ENCODE measurements at regions not wholly inside any gene's neighbourhood (a gene's known extent, or its start where the extent isn't known, plus 50 kb on each side); places are given as distances from the start of the nearest gene placed in this dataset.
"Not testable (repeated sequence)": the region's sequence is repeated elsewhere in the genome, so short reads cannot be mapped to it uniquely, and the experiment has no call there.

DNA sequence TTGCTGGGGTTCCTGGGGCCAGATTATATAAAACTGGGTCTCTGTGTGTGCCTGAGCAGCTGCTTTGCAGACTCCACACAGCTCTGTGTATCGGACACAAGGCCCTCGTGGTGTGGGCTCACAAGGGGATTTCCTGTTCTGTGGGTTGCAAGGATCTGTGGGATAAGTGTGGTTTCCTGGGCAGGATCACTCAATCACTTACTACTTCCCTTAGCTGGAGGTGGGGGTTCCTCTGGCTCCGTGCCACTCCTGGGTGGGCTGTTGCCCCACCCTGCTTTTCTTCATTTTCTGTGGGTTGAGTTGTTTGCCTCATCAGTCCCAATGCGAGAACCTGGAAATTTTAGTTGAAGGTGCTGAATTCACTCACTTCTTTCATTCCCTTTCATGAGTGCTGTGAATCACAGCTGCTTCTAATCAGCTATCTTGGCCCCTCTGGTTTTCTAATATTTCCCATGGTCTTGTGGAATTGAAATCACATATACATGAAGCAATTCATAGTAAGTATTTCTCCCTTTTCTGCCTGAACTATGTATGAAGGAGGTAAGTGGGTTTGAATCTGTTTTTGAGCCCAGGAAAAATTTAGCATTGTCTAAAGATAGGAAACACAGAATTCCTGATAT lies 196.3 kb downstream of the DCDC2C start:
- no peak for DNase-seq (ENCODE audit: low spot score)

DNA sequence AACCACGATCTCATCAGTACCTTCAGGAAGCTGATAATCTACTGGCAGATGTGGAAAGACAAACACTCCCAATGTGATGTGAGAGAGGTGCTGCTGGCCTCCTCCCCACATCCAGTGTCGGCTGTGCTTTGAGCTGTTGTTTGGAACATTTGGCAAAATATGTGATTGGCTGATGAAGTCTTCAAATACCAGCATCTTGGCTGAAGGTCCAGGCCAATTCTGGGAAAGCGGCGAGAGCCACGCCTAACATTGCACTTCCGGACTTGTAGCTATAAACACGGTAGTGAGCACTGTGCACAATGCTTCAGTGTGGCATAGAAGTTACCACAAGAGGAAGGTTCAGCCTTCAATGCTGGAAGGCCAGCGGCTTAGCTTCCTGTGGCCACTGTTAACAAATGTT lies 198.8 kb downstream of the DCDC2C start:
- DNase-seq (ENCODE audit: low spot score): no peak

DNA sequence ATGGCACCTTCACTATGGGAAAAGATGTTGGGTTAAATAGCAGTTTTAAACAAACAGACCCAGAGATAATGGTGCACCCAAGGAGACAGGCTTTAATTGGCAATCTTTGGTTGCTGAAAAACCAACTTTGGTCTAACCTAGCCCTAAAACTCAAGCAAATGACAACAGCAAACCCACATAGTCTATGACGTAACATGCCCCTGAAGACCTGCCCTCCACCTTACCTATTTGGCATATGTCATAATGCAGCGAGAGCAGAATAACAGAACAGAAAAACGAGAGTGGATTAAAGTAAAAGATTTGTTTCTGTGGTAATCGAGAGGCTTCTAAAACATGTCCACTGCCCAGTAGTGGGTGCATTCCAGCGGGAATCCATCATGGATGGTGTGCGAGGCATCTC lies 200.7 kb downstream of the DCDC2C start:
- no peak for DNase-seq (ENCODE audit: low spot score)

DNA sequence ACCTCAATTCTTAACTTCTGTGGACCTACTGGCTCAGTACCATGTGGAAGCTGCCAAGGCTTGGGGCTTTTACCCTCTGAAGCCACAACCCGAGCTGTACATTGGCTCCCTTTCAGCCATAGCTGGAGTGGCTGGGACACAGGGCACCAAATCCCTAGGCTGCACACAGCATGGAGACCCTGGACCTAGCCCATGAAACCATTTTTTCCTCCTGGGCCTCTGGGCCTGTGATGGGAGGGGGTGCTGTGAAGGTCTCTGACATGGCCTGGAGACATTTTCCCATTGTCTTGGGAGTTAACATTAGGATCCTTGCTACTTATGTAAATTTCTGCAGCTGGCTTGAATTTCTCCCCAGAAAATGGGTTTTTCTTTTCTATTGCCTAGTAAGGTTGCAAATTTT lies 205.1 kb downstream of the DCDC2C start:
- not testable (repeated sequence) for DNase-seq (ENCODE audit: low spot score)

DNA sequence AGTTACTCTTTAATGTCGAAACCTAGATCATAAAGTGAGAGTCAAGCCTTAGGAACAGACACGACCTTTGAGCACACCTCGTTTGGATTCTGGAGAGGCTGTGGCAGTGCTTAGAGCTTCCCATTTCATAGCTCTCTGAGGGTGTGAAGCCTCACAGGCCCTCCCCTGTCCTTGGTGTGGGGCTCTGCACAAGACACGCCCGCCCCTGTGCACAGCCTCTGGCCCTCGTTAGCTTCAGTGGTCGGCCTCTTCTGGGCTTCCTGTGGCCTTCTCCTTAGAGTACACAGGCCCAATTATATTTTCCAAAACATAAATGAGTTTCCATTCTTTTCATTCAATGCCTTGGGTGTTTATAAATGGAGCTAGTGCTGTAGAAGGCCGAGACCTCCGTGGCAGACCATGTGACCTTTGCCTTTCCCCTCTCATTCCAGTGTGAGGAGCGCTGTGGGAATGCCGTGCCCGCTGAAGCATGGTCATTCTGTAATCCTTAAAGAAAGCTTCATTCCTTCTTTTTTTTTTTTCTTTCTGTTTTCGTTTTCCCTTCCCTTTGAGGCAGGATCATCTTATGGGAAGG lies 208.6 kb downstream of the DCDC2C start:
- no peak for DNase-seq (ENCODE audit: low spot score)

DNA sequence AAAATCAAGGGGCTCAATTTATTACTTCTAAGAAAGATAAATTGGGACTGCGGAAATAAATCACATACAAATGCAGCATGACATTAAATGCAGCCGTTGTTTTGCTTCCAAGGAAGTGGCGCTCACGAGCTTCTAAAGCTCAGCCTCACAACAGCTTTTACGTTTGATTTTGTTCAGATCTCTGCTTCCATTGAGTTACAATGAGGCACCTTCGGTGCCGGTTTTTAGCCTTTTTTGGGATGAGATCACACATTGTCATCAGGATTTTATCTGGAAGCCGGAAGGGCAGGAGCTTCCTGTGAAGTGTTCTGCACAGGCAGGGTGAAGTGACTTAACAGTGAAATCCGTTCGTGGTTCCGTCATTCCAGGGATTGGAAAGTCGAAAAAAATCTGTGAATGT lies 209.8 kb downstream of the DCDC2C start:
- no peak for DNase-seq (ENCODE audit: low spot score)

DNA sequence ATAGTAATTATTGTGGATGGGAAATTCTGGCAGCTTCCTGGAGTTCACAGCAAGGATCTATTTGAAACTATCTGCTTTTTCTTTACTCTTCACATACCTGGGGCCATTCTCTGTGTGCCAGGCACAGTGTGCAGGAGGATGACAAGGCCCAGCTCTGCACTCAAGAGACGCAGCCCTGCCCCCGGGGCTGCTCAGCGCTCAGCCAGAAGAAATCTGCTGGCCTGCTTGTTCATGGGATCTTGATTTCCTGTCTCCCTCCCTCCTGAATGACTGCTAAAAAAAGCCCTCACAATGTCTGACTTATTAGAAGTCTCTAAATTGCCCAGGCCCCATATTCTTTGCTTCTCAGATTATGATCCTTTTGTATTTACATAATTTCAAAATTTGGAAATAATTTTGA lies 210.9 kb downstream of the DCDC2C start:
- no peak for DNase-seq (ENCODE audit: low spot score)

DNA sequence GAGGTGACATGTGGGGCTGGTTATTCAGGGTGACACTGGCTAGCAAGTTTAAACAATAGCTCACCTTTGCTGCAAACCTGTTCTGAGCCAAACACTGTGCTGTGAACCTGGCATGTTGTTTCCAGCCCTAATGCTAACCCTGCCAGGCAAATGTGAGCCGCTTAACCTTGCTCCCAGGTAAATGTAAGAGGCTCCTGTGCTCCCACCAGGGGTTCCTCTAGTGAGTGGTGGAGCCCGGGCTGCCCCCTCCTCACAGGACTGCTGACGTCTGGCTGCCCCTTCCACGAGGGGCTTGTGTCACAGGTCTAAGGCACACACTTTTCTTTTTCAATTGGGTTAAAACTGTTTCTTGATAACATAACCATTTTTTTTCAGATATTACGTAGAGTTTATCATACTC lies 223.7 kb downstream of the DCDC2C start:
- DNase-seq (ENCODE audit: low spot score): no peak

DNA sequence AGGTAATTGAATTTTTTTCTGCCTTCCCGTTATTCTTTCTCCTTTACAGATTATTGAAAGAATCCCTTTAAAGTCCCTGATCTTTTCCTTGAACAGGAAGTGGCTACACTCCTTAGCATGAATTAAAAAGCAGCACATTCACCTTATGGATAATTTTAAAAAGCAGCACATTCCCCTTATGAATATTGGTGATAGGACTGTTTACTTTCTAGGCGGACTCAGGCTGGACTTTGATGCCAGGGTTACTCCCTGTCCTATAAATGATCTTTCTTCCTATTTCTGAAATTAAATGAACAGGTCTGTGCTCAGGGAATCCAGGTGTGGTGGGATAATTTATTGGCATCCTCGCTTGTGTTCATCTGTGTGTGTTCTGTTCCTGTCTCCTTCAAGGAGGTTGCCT lies 226.0 kb downstream of the DCDC2C start:
- DNase-seq (ENCODE audit: low spot score): no peak

DNA sequence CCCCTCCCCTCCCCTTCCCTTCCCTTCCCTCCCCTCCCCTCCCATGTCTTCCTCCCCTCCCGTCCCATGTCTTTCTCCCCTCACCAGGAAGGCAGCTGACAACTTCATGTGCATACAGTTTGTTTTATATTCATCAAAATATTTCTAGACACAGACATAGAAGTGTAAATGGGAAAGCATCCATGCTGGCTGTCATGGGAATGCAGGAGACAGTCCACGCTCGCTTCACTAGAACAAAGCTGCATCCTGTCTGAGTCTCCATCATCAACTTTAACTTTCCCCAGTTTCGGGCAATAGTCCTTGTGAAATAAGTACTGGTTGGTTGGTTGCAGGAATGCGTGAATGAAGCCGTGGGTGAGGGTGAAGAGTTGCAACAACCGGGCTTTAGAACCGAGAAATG lies 226.9 kb downstream of the DCDC2C start:
- DNase-seq (ENCODE audit: low spot score): no peak

DNA sequence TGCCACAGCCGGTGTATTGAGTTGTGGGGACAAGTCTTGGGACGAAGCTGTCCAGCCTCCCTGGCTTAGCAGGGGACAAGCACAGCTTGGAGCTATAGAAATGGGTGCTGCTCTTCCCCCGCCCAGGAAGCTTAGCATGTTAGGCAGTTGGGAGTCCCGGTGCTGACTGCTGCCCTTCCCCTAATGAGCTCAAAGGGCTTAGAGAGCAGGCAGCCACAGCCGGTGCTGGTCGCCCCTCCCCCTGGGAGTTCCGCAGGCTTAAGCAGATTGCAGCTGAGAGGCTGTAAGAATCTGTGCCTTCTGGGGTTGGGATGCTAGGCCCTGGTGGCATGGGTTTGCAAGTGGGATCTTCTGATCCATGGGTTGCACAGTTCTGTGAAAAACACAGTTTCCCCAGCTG lies 237.3 kb downstream of the DCDC2C start:
- DNase-seq (ENCODE audit: low spot score): no peak

DNA sequence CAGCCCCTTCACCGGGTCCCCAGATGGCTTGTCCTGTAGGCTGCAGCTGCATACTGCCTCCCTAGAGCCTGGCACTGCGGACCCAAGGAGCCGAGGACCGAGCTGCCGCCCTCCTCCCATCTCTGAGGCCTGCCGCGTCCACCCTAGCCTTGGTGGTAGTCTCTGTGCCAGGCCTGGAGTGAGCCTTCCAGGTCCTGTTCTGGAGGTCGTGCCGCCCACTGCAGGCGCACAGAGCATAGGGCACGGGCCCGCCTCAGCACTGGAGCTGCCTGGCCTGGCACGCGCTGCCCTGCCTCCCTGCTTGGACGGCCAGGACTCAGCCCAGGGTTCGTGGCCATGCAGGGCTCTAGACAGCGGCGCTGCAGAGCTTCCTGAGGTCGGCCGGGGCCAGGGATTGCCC lies 239.5 kb downstream of the DCDC2C start:
- no peak for DNase-seq (ENCODE audit: low spot score)

DNA sequence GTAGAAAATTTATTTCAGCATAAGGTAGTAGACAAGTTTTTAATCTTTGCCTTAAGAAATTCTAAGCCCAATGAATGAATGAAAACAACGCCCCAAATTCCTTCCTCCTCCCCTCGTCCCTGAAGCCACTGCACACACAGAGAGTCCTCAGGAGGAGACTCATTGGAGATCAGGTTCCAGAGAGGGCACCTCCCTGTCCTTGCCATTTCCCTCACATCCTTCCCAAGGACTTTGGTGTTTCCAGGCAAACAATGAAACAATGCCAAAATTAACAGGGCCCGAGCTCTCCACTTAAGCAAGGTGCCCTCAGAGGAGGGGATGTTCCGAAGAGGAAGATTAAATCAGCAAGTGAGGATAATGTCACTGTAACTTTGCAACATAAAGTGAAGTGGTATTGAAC lies 240.7 kb downstream of the DCDC2C start:
- DNase-seq (ENCODE audit: low spot score): no peak

DNA sequence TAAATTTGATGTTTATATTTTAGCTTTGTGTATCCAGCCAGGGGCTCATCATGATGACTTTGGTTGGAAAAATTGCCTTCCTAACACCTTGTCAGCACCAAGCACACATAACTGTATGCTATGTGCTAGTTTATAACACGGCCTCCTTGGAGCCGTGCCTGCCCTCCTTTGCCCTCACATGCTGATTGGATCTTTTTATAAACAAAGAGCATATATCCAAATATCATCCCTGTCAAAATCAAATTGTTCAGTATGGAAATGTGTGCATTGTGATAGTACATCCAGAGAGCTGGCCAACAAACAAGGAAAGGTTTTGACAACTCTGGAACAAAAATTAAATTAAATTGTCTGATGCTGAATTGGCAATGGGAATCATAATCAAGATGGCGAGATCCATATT lies 241.5 kb downstream of the DCDC2C start:
- no peak for DNase-seq (ENCODE audit: low spot score)

DNA sequence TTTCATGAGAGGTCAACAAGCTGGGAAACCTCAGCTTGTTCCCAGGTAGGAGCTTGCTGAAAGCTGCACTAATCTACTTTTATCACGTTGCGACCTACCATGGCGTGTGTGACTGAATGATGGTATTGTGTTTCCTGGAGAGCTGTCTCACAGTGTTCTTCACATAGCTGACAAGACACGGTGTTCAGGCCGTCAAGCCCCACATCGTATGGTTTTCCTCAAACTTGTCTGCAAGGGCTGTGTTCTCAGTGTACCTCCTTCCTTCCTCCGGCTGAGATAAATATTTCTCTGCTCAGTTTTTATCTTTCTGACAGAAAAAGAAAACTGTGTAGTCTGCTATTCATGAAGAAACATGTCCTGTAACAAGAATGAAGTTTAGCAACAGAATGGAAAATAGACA lies 244.8 kb downstream of the DCDC2C start:
- no peak for DNase-seq (ENCODE audit: low spot score)

DNA sequence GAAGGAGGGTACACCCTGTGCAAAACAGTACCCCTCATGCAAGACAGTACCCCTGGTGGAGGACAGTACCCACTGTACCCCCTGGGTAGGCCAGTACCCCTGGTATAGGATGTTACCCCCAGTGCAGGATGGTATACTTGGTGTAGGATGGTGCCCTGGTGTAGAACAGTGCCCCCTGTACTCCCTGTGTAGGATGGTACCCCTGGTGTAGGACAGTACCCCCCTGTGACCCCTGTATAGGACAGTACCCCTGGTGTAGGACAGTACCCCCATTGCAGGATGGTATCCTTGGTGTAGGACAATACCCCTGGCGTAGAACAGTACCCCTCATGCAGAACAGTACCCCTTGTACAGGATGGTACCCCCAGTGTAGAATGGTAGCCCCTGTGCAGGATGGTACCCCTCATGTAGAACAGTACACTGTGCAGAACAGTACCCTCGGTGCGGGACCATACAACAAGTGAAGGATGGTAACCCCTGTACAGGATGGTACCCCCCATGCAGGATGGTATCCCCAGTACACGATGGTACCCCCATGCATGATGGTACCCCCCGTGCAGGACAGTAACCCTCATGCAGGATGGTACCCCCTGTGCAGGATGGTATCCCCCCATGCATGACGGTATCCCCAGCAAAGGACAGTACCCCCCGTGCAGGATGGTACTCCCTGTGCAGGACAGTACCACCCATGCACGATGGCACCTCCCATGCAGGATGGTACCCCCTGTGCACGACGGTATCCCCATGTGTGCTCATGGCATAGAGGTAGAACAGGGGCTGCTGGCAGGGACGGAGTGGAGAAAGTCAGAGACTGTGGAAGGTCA lies 248.0 kb downstream of the DCDC2C start:
- no peak for DNase-seq (ENCODE audit: low spot score)

DNA sequence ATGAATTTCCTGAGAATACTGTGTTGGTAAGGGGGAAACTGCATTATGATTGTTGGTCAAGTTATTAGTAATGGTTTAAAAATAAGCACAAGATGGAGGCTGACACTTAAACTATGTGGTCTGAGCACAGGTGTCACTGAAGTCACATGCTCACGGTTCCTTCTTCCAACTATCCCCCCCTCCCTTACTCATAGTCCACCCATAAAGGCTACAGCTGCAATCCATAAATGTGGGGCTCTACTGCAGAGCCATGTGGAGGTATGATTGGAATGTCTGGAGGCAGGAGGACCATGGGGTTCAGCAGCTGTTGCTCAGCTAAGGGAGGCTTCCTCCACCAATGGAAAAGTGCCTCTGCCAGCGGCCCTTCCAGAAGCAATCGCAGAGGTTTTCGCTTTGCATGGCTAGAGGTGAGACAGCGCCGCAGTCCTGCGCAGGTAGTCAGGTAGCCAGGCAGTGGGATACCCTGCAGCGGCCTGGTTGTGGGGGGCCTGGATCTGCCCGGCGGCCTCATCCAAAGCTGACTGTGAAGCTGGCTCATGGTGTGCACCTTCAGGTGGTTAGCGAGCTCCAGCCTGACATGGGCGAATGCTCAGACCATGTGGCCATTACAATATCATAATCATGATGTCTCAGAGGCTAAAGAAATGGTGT lies 249.6 kb downstream of the DCDC2C start:
- DNase-seq (ENCODE audit: low spot score): no peak

DNA sequence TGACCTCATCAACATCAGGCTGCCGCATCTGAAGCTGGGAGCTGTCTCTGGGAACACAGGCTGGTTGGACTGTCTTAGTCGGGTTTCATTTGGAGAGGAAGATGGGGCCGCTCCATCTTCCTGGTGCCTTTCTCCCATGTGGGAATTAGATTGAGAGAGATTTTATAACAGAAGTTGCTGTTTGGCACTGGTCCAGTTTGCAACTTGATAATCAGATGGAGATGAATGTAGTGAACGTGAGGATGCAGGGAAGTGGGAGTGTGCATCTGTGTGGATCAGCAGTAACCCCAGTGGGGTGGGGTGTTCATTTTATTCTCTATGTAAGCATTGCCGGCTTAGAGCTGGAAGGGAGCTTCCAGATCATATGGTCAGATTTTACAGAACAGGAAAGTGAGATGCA lies 250.9 kb downstream of the DCDC2C start:
- DNase-seq (ENCODE audit: low spot score): no peak

DNA sequence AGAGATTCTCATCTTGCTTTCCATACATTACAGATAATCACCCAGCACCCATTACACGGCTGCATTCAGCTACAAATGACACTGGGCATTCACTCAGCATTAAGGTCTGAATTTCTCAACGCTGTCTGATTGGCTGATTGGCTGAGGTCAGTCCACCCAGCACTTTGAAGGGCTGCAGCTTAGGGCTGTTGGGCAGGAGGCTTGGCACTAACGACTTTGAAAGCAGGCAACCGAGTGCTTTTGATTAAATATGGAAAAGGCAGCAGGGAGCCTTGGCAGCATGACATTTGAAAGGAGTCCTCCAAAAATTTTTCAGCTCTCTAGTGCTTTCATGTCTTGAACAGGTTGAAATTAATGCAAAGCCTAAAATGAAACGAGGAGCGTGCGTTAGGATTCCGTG lies 253.0 kb downstream of the DCDC2C start:
- DNase-seq (ENCODE audit: low spot score): no peak

DNA sequence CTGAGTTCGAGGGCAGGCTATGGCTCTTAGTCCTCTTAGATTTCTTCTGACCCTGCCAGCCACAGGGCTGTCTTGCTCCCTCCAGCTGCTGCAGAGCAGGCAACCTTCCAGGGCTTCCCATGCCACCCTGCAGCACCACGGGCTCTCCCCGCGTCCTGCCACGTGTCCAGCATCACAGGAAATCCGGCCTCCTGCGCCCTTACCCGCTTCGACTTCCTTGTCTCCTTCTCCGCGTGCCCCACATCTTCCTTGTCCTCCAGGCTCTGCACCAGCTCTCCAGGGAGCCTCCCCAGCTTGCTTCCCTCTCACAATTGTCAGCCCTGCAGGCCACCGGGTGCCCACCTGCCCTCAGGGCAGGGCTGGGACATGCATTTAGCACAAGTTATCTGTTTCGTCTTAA lies 253.5 kb downstream of the DCDC2C start:
- no peak for DNase-seq (ENCODE audit: low spot score)

DNA sequence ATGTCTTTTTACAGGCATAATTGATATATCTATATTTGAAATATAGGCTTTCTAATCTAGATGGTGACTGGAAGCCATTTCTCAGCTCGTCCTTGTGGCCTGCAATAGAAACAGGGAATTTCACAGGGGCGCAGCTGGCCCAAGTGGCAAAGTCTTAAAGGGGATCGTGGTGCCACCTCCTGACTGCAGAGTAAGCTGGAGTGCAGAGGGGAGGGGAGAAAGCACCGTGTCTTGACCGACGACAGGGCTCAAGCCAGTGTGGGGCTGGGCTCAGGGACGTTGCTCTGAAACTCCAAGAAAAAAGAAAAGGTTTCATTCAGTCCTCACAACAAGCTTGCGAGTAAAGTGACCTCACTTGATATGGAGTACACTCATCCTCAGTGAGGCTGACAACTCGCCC lies 255.1 kb downstream of the DCDC2C start:
- no peak for DNase-seq (ENCODE audit: low spot score)

DNA sequence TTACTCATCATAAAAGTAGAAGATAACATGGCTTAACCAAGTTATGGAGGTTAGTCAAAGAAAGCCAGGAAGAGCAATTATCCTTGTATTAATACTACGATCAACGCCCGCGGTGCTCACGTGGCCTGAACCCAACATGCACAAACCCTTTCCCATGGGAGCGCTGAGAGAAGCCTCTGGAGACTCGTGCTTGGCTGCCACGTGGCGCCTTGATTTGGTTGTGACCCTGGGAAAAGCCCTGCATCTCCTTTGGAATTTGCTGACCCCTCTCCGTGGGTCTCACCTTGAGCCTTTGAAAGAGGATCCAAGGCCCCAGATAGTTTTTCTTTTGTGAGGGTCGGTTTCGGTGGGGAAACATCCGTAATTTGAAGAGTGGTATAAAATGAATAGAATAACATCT lies 255.6 kb downstream of the DCDC2C start:
- no peak for DNase-seq (ENCODE audit: low spot score)

DNA sequence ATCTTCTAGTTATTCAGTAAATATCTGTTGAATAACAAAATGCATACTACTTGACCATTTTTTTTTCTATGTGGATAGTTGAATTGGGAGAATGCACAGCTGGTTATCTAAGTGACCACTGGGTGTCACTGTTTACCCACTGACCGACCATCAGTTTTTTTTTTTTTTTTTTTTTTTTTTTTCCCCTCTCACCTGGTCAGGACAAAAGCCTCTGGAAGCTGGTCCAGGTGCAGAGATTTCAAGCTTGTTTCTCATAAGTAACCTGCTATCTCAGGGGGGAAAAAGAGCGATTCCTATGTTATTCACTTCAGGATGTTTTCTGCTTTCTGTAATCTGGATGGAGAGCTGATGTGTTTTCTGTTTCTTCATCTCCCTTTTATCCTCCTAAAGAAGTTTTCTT lies 256.0 kb downstream of the DCDC2C start:
- DNase-seq (ENCODE audit: low spot score): peak; percentile 55
